Left lung (tissue), 4 donors: ENCODE measurements at regions not wholly inside any gene's neighbourhood (a gene's known extent, or its start where the extent isn't known, plus 50 kb on each side); places are given as distances from the start of the nearest gene placed in this dataset.

Source experiments
- ATAC-seq: fragments of 200-7000 bp; cut with Tn5 transposase; one replicate; pipeline ENCODE4 v1.9.1; 2020; ENCODE audit warnings: moderate library complexity
- DNase-seq, 4 donors: peaks; one replicate each; pipeline ENCODE4 v3.0.0-alpha.2; 2013 to 2020
- H3K27ac ChIP-seq, 2 donors: fragments of 200-600 bp; sonication (generic) in 1 of 2; one replicate each; pipeline versions ENCODE4 v1.5.0 to v1.8.0; 2020 to 2021
- H3K27me3 ChIP-seq, 2 donors: fragments of 200-600 bp; sonication (generic) in 1 of 2; one replicate each; pipeline versions ENCODE4 v1.5.0 to v1.8.0; 2020 to 2021
- H3K36me3 ChIP-seq, 2 donors: fragments of 200-600 bp; sonication (generic) in 1 of 2; one replicate each; pipeline versions ENCODE4 v1.5.0 to v1.8.0; 2020 to 2021
- H3K4me1 ChIP-seq, 2 donors: fragments of 200-600 bp; one replicate each; pipeline ENCODE4 v1.8.0; 2021
- H3K4me3 ChIP-seq, 2 donors: fragments of 200-600 bp; sonication (generic) in 1 of 2; one replicate each; pipeline versions ENCODE4 v1.5.0 to v1.8.0; 2020 to 2021; ENCODE audit warnings: mild to moderate bottlenecking in 1 of 2
- H3K9me3 ChIP-seq, 2 donors: fragments of 200-600 bp; sonication (generic) in 1 of 2; one replicate each; pipeline versions ENCODE4 v1.5.0 to v1.8.0; 2020 to 2021
- intact Hi-C, 2 donors: fragments of 100-400 bp; cut with DNase I; formaldehyde crosslinking; loops; one replicate each; pipeline versions ENCODE4 v1.11.2 to v1.14.2; 2022
- TF ChIP-seq, protein P1 (sequence below), 2 donors: fragments of 200-600 bp; sonication (generic) in 1 of 2; IDR thresholded peaks; one replicate each; pipeline versions ENCODE4 v1.5.0 to v1.8.0; 2021; ENCODE audit warnings: antibody characterized with exemption in 2 of 2
- donor health status: DM: no; HTN: yes; CAD: no.
- donor health status: DM: no; HTN: no; CAD: no.

DNA sequence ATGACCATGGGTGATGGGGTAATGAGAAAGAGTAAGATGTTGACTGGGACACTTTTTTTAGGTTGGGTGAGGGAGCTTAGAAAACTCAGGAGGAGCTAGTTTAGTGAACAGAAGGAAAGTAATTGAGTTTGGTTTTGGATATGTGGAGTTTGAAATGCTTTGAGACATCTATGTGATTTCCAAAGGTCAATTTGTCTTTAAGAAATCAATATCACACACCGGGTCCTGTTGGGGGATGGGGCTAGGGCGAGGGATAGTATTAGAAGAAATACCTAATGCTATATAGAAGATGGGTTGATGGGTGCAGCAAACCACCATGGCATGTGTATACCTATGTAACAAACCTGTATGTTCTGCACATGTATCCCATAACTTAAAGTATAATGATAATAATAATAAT is 118.4 kb downstream of the ASCL1 start:
- intact Hi-C loops = no loop called here
- TF ChIP-seq, protein P1, sequence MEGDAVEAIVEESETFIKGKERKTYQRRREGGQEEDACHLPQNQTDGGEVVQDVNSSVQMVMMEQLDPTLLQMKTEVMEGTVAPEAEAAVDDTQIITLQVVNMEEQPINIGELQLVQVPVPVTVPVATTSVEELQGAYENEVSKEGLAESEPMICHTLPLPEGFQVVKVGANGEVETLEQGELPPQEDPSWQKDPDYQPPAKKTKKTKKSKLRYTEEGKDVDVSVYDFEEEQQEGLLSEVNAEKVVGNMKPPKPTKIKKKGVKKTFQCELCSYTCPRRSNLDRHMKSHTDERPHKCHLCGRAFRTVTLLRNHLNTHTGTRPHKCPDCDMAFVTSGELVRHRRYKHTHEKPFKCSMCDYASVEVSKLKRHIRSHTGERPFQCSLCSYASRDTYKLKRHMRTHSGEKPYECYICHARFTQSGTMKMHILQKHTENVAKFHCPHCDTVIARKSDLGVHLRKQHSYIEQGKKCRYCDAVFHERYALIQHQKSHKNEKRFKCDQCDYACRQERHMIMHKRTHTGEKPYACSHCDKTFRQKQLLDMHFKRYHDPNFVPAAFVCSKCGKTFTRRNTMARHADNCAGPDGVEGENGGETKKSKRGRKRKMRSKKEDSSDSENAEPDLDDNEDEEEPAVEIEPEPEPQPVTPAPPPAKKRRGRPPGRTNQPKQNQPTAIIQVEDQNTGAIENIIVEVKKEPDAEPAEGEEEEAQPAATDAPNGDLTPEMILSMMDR (IDR thresholded peaks at IDR 0.05) = no peak
- Histone ChIP-seq H3K9me3 (peaks cover 0 to 2% of the 10 kb centered on the region in 2 donors), H3K4me3 (no peak overlapping the region), H3K27me3 (no peaks in the 10 kb centered on the region), H3K27ac (no peak overlapping the region), H3K36me3 (no peaks in the 10 kb centered on the region), H3K4me1 (no peaks in the 10 kb centered on the region)
- DNase-seq (no peak), ATAC-seq (no peak)

DNA sequence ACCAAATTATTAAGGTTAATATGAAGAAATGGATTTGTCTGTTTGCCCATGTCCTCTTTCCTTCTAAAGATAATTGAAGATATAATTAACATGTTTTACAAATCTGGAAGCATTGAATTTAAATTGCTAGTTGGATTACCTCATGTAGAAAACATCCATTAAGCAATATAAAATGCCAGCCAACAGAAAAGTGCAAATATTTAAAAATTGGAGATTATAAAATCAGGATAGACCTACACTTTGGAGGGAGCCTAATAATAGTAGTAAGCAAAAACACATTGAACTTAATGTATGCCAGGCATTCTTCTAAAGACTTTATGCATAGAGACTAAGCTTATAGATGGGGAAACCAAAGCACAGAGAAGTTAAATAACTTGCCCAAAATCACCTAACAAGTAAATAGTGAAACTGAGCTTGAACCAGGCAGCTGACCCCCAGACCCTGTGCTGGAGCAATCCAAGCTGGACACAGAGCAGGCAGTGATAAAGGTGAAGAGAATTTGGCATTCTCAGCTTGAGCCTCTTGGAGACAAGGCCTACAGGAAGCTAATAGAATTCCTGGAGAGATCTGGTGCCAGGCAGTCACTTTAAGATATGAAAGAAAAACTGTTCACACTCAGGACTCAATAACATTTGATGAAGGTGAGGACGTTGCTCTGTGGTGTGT is 119.8 kb downstream of the ASCL1 start:
- DNase-seq (no peak), ATAC-seq (no peak)
- no peak overlapping the region for H3K4me3 ChIP-seq
- no peaks in the 10 kb centered on the region for H3K27me3 ChIP-seq
- H3K4me1 ChIP-seq = no peaks in the 10 kb centered on the region
- H3K9me3 ChIP-seq = peaks cover 0 to 4% of the 10 kb centered on the region in 2 donors
- no peaks in the 10 kb centered on the region for H3K36me3 ChIP-seq
- intact Hi-C loops = no loop called here
- H3K27ac ChIP-seq = no peak overlapping the region
- TF ChIP-seq, protein P1 (IDR thresholded peaks at IDR 0.05) = no peak

DNA sequence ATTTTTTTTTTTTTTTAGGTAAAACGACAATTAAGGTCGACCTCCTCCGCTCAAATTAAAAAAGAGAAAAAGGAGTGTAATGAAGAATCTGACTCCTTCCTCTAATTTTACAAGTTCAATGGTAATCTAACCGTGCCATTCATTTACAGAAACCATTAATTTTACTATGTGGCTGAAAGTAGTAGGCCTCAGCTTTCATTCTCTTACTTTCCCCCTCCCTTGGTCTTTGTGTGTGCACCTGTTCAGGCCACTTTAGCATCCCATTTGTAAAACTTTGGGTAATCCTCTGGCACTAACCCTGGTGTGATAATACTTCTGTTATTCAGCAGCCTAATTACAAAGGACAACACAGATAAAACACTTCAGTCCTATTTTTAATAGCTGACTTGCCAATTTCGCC is 128.1 kb downstream of the ASCL1 start:
- no peak for ATAC-seq
- intact Hi-C loops = no loop called here
- no peak for DNase-seq
- no peaks in the 10 kb centered on the region for H3K27me3 ChIP-seq
- peaks cover 0 to 4% of the 10 kb centered on the region in 2 donors for H3K9me3 ChIP-seq
- no peaks in the 10 kb centered on the region for H3K36me3 ChIP-seq
- no peak overlapping the region for H3K4me3 ChIP-seq
- TF ChIP-seq, protein P1 (IDR thresholded peaks at IDR 0.05) = no peak
- no peak overlapping the region for H3K27ac ChIP-seq
- no peaks in the 10 kb centered on the region for H3K4me1 ChIP-seq

DNA sequence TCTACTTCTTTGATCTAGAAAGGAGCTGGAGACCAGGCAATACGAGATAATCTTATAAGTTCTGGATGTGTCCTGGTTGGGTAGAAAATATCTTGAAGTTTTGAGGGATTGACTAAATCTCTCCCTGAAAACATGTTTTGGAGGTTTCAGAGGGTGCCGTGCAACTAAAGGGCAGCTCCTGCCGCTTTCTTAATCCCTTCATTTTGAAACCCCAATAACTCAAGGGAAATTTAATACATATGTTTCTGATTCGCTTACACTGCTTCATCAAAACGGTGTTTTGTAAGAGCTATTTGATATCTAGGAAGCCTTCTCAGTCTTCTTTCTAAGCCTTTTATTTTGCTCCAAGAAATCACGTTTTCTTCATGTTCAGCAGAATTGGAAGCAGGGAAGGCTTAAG is 129.0 kb downstream of the ASCL1 start:
- Histone ChIP-seq H3K9me3 (peaks cover 0 to 4% of the 10 kb centered on the region in 2 donors), H3K4me3 (no peak overlapping the region), H3K27me3 (no peaks in the 10 kb centered on the region), H3K36me3 (no peaks in the 10 kb centered on the region), H3K27ac (no peak overlapping the region), H3K4me1 (no peaks in the 10 kb centered on the region)
- intact Hi-C loops = no loop called here
- DNase-seq = no peak
- TF ChIP-seq, protein P1 (IDR thresholded peaks at IDR 0.05) = no peak
- no peak for ATAC-seq

DNA sequence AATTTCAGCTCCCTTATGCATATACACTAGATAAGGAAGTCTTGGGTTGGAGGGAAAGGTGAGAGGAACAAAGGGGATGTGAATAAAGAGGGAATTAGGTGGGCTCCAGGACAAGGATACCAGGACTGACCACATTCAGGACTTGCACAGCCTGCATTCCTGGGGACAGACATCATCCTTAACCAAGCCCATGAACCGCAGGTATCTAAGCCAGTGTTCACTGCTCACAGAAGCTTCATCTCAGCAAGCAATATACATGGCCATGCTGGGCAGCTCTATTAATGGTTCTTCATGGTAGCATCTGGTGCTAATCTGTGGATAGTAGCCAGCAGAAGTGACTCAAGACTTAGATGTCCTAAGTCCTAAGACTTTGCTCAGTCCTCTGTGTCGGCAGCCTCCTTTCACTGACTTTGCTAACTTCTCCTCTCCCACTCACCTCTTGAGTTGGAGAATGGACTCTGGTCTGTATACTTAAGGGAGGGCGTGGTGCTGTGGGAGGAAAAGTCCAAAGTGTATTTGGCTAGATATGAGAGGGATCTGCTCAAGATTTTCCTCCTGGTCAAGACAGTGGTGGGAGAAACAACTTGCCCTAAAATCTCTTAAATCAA is 136.1 kb downstream of the ASCL1 start:
- Histone ChIP-seq H3K9me3 (peaks cover 0 to 1% of the 10 kb centered on the region in 2 donors), H3K27me3 (no peaks in the 10 kb centered on the region), H3K4me3 (no peak overlapping the region), H3K27ac (no peak overlapping the region), H3K36me3 (no peaks in the 10 kb centered on the region), H3K4me1 (no peaks in the 10 kb centered on the region)
- ATAC-seq (no peak), DNase-seq (no peak)
- intact Hi-C loops = no loop called here
- TF ChIP-seq, protein P1 (IDR thresholded peaks at IDR 0.05) = no peak
